CD14-positive monocyte (primary cell): ENCODE measurements at regions not wholly inside any gene's neighbourhood (a gene's known extent, or its start where the extent isn't known, plus 50 kb on each side); places are given as distances from the start of the nearest gene placed in this dataset.

Experiments used
- DNase-seq, 3 donors: peaks; one replicate each; pipeline ENCODE4 v3.0.0-alpha.2; 2011 to 2022
- H2AFZ ChIP-seq: 2 replicates; pipeline ENCODE4 v1.6.0; 2012; ENCODE audit warnings: mild to moderate bottlenecking, low read depth, low read length, inconsistent platforms; ENCODE audit not compliant: insufficient read depth, poor library complexity, severe bottlenecking
- H3K27ac ChIP-seq, 2 donors: 1 replicate in 1 of 2; 2 replicates in 1 of 2; pipeline ENCODE4 v1.5.1; 2012 to 2013; ENCODE audit warnings: low read length in 2 of 2, control low read depth in 1 of 2, inconsistent platforms in 1 of 2, low read depth in 1 of 2, mild to moderate bottlenecking in 1 of 2
- H3K27me3 ChIP-seq, 2 donors: one replicate each; pipeline versions ENCODE4 v1.6.0 to v1.6.1; 2011 to 2013; ENCODE audit warnings: low read length in 2 of 2; ENCODE audit not compliant: control insufficient read depth in 2 of 2, insufficient read depth in 2 of 2
- H3K36me3 ChIP-seq, 2 donors: replicated peaks in 1 of 2; 1 replicate in 1 of 2; 2 replicates in 1 of 2; pipeline versions ENCODE4 v1.5.1 to v1.6.1; 2012 to 2013; ENCODE audit warnings: low read length in 2 of 2, control low read depth in 1 of 2, inconsistent platforms in 1 of 2, mild to moderate bottlenecking in 1 of 2; ENCODE audit not compliant: insufficient read depth in 2 of 2, control insufficient read depth in 1 of 2
- H3K4me1 ChIP-seq, 2 donors: 1 replicate in 1 of 2; 2 replicates in 1 of 2; pipeline versions ENCODE4 v1.5.1 to v1.6.1; 2012 to 2013; ENCODE audit warnings: low read length in 2 of 2, control low read depth in 1 of 2, inconsistent platforms in 1 of 2, mild to moderate bottlenecking in 1 of 2, moderate library complexity in 1 of 2; ENCODE audit not compliant: insufficient read depth in 2 of 2, control insufficient read depth in 1 of 2
- H3K4me2 ChIP-seq: replicated peaks from 2 replicates; pipeline ENCODE3; 2012; ENCODE audit warnings: low read length, moderate library complexity, mild to moderate bottlenecking; ENCODE audit not compliant: poor library complexity, severe bottlenecking; ENCODE audit errors: extremely low read depth
- H3K4me3 ChIP-seq, 3 experiments: fragments of 200-600 bp in 1 of 3; sonication (generic) in 1 of 3; replicated peaks in 1 of 3; 1 replicate in 2 of 3; 2 replicates in 1 of 3; pipeline ENCODE4 v1.5.1; 2011 to 2013; ENCODE audit warnings: low read length in 3 of 3, mild to moderate bottlenecking in 3 of 3, control low read depth in 2 of 3, low read depth in 2 of 3, inconsistent platforms in 1 of 3, moderate library complexity in 1 of 3
- H3K79me2 ChIP-seq: 2 replicates; pipeline ENCODE4 v1.6.0; 2012; ENCODE audit warnings: mild to moderate bottlenecking, control low read depth, inconsistent platforms, low read length, moderate library complexity; ENCODE audit not compliant: insufficient read depth
- H3K9ac ChIP-seq: 2 replicates; pipeline ENCODE4 v1.6.0; 2017; ENCODE audit warnings: low read length, mild to moderate bottlenecking; ENCODE audit not compliant: insufficient read depth, poor library complexity, severe bottlenecking
- H3K9me3 ChIP-seq, 2 donors: replicated peaks in 1 of 2; 1 replicate in 1 of 2; 2 replicates in 1 of 2; pipeline versions ENCODE4 v1.5.1 to v1.6.1; 2012 to 2013; ENCODE audit warnings: low read length in 2 of 2, control low read depth in 1 of 2; ENCODE audit not compliant: control insufficient read depth in 1 of 2, insufficient read depth in 1 of 2
- H4K20me1 ChIP-seq: 2 replicates; pipeline ENCODE4 v1.6.0; 2012; ENCODE audit warnings: mild to moderate bottlenecking, low read length, control low read depth, moderate library complexity; ENCODE audit not compliant: insufficient read depth
- H3K27ac Mint-ChIP-seq, 7 donors: one replicate each; pipeline ENCODE4 v1.8.0; 2020; ENCODE audit warnings: mild to moderate bottlenecking in 7 of 7, mixed read lengths in 7 of 7, moderate library complexity in 6 of 7, inconsistent platforms in 2 of 7
- H3K27me3 Mint-ChIP-seq, 3 donors: one replicate each; pipeline ENCODE4 v1.8.0; 2021 to 2022; ENCODE audit warnings: low read depth in 3 of 3, mild to moderate bottlenecking in 3 of 3, mixed read lengths in 3 of 3, moderate library complexity in 3 of 3, inconsistent platforms in 1 of 3
- H3K36me3 Mint-ChIP-seq, 2 donors: one replicate each; pipeline ENCODE4 v1.8.0; 2020; ENCODE audit warnings: mixed read lengths in 2 of 2, inconsistent platforms in 1 of 2, mild to moderate bottlenecking in 1 of 2
- H3K4me1 Mint-ChIP-seq: one replicate; pipeline ENCODE4 v1.8.0; 2020; ENCODE audit warnings: mild to moderate bottlenecking, mixed read lengths
- H3K4me3 Mint-ChIP-seq, 2 donors: one replicate each; pipeline ENCODE4 v1.8.0; 2020; ENCODE audit warnings: mild to moderate bottlenecking in 2 of 2, mixed read lengths in 2 of 2, moderate library complexity in 1 of 2
- H3K9me3 Mint-ChIP-seq, 7 donors: one replicate each; pipeline ENCODE4 v1.8.0; 2020 to 2022; ENCODE audit warnings: mixed read lengths in 7 of 7, mild to moderate bottlenecking in 6 of 7, moderate library complexity in 6 of 7, inconsistent platforms in 2 of 7
- CTCF ChIP-seq: fragments of 200-600 bp; IDR thresholded peaks from one replicate; pipeline ENCODE4 v1.8.0; 2022; ENCODE audit warnings: antibody characterized with exemption, mild to moderate bottlenecking
- WGBS: methylation state at CpG from one replicate; pipeline ENCODE4 v1.1.5; 2013; ENCODE audit warnings: missing lambda C conversion rate; ENCODE audit not compliant: insufficient coverage; 5-methylcytosine and 5-hydroxymethylcytosine counted together
- intact Hi-C, 2 donors: fragments of 100-400 bp; cut with micrococcal nuclease; formaldehyde crosslinking; loops; one replicate each; pipeline versions ENCODE4 v1.15.0 to v1.15.1; 2023

- H3K4me3 Mint-ChIP-seq: no peak overlapping the region
- peaks cover 0 to 7% (median 2%) of the 10 kb centered on the region in 7 donors for H3K9me3 Mint-ChIP-seq
- no peaks in the 10 kb centered on the region for H4K20me1 ChIP-seq
- H2AFZ ChIP-seq: no peak overlapping the region
- H3K4me2 ChIP-seq: no peak overlapping the region
- H3K27ac Mint-ChIP-seq: no peak overlapping the region
- TF ChIP-seq CTCF: no peak
- no peaks in the 10 kb centered on the region for H3K36me3 Mint-ChIP-seq
- WGBS: 83% methylated on average over 1 of the region's 3 CpGs
- H3K79me2 ChIP-seq: no peaks in the 10 kb centered on the region
- no peaks in the 10 kb centered on the region for H3K4me1 Mint-ChIP-seq
- H3K27ac ChIP-seq: no peak overlapping the region
- intact Hi-C loops: no loop called here
- no peaks in the 10 kb centered on the region for H3K27me3 ChIP-seq
- H3K9me3 ChIP-seq: no peaks in the 10 kb centered on the region
- H3K4me3 ChIP-seq: no peak overlapping the region
- no peaks in the 10 kb centered on the region for H3K27me3 Mint-ChIP-seq
- no peak overlapping the region for H3K9ac ChIP-seq
- DNase-seq: no peak
- H3K4me1 ChIP-seq: no peaks in the 10 kb centered on the region
- no peaks in the 10 kb centered on the region for H3K36me3 ChIP-seq
Observed at GRCh38 chr3:118531816-118532215, 502.8 kb downstream of the IGSF11 start.

GRCh38 chr3:118533676-118534075 lies 501.0 kb downstream of the IGSF11 start:
- no peaks in the 10 kb centered on the region for H3K4me1 Mint-ChIP-seq
- H3K9ac ChIP-seq: no peak overlapping the region
- no peak overlapping the region for H3K4me3 ChIP-seq
- H2AFZ ChIP-seq: no peak overlapping the region
- H3K27me3 Mint-ChIP-seq: no peaks in the 10 kb centered on the region
- no peak for TF ChIP-seq CTCF
- H3K36me3 Mint-ChIP-seq: no peaks in the 10 kb centered on the region
- no peaks in the 10 kb centered on the region for H3K36me3 ChIP-seq
- intact Hi-C loops: no loop called here
- no peaks in the 10 kb centered on the region for H3K4me1 ChIP-seq
- peaks cover 0 to 7% (median 2%) of the 10 kb centered on the region in 7 donors for H3K9me3 Mint-ChIP-seq
- H3K4me3 Mint-ChIP-seq: no peak overlapping the region
- no peak overlapping the region for H3K27ac Mint-ChIP-seq
- no peak overlapping the region for H3K4me2 ChIP-seq
- H3K27me3 ChIP-seq: no peaks in the 10 kb centered on the region
- no CpG with 5 or more reads among the region's 1 CpG for WGBS
- H3K27ac ChIP-seq: no peak overlapping the region
- H3K9me3 ChIP-seq: no peaks in the 10 kb centered on the region
- DNase-seq: no peak
- no peaks in the 10 kb centered on the region for H4K20me1 ChIP-seq
- H3K79me2 ChIP-seq: no peaks in the 10 kb centered on the region
